ENCODE measurements at regions not wholly inside any gene's neighbourhood (a gene's known extent, or its start where the extent isn't known, plus 50 kb on each side); places are given as distances from the start of the nearest gene placed in this dataset.

GRCh38 chr6:133746417-133746770 is 142.5 kb upstream of the TCF21 start:
- H3K4me3 ChIP-seq (ENCODE audit: low read depth in 1 of 3, low read length in 3 of 3): no peak overlapping the region
- no peak overlapping the region for H3K9ac ChIP-seq (ENCODE audit: low read depth in 1 of 2, low read length in 2 of 2)
- no peak overlapping the region for H3K27ac ChIP-seq (ENCODE audit: low read depth in 1 of 2, low read length in 2 of 2)
- TF ChIP-seq SP1 (IDR thresholded peaks at IDR 0.05) (no peak), NR2F2 (IDR thresholded peaks at IDR 0.05) (no peak), RAD21 (IDR thresholded peaks at IDR 0.05) (no peak), FOXA1 (IDR thresholded peaks at IDR 0.05) (no peak)
- H3K4me1 ChIP-seq (ENCODE audit: control insufficient read depth in 4 of 4, insufficient read depth in 4 of 4, low read length in 3 of 4): no peaks in the 10 kb centered on the region
- WGBS: 86% methylated on average over 3 of the region's 3 CpGs
- H3K27me3 ChIP-seq (ENCODE audit: control insufficient read depth in 4 of 4, insufficient read depth in 4 of 4, low read length in 3 of 4): peaks cover 0 to 3% (median 0%) of the 10 kb centered on the region in 4 donors
- no peaks in the 10 kb centered on the region for H3K9me3 ChIP-seq (ENCODE audit: control insufficient read depth in 4 of 4, low read length in 3 of 4)
- no peaks in the 10 kb centered on the region for H3K36me3 ChIP-seq (ENCODE audit: control insufficient read depth in 4 of 4, insufficient read depth in 3 of 4, low read depth in 1 of 4, low read length in 3 of 4)
- DNase-seq (ENCODE audit: low spot score): no peak

- Histone ChIP-seq H3K4me1 (ENCODE audit: control insufficient read depth in 4 of 4, insufficient read depth in 4 of 4, low read length in 3 of 4) (no peaks in the 10 kb centered on the region), H3K27me3 (ENCODE audit: control insufficient read depth in 4 of 4, insufficient read depth in 4 of 4, low read length in 3 of 4) (peaks cover 0 to 3% (median 0%) of the 10 kb centered on the region in 4 donors), H3K36me3 (ENCODE audit: control insufficient read depth in 4 of 4, insufficient read depth in 3 of 4, low read depth in 1 of 4, low read length in 3 of 4) (no peaks in the 10 kb centered on the region), H3K27ac (ENCODE audit: low read depth in 1 of 2, low read length in 2 of 2) (no peak overlapping the region), H3K4me3 (ENCODE audit: low read depth in 1 of 3, low read length in 3 of 3) (no peak overlapping the region), H3K9me3 (ENCODE audit: control insufficient read depth in 4 of 4, low read length in 3 of 4) (no peaks in the 10 kb centered on the region), H3K9ac (ENCODE audit: low read depth in 1 of 2, low read length in 2 of 2) (no peak overlapping the region)
- 67% methylated on average over 3 of the region's 3 CpGs for WGBS
- DNase-seq (ENCODE audit: low spot score): no peak
- no peak for TF ChIP-seq GABPA (IDR thresholded peaks at IDR 0.05 in 1 of 2, conservative IDR thresholded peaks at IDR 0.05 in 1 of 2)
- TF ChIP-seq, protein P1, sequence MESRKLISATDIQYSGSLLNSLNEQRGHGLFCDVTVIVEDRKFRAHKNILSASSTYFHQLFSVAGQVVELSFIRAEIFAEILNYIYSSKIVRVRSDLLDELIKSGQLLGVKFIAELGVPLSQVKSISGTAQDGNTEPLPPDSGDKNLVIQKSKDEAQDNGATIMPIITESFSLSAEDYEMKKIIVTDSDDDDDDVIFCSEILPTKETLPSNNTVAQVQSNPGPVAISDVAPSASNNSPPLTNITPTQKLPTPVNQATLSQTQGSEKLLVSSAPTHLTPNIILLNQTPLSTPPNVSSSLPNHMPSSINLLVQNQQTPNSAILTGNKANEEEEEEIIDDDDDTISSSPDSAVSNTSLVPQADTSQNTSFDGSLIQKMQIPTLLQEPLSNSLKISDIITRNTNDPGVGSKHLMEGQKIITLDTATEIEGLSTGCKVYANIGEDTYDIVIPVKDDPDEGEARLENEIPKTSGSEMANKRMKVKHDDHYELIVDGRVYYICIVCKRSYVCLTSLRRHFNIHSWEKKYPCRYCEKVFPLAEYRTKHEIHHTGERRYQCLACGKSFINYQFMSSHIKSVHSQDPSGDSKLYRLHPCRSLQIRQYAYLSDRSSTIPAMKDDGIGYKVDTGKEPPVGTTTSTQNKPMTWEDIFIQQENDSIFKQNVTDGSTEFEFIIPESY (IDR thresholded peaks at IDR 0.05): no peak
- no peak for TF ChIP-seq RXRA (IDR thresholded peaks at IDR 0.05)
- TF ChIP-seq JUND (IDR thresholded peaks at IDR 0.05): no peak
- TF ChIP-seq, protein P2, sequence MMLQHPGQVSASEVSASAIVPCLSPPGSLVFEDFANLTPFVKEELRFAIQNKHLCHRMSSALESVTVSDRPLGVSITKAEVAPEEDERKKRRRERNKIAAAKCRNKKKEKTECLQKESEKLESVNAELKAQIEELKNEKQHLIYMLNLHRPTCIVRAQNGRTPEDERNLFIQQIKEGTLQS (IDR thresholded peaks at IDR 0.05): no peak
- TF ChIP-seq YY1 (IDR thresholded peaks at IDR 0.05): no peak
- no peak for TF ChIP-seq CTCF (IDR thresholded peaks at IDR 0.05; ENCODE audit: low read depth, low read length, missing input control)
- TF ChIP-seq, protein P3, sequence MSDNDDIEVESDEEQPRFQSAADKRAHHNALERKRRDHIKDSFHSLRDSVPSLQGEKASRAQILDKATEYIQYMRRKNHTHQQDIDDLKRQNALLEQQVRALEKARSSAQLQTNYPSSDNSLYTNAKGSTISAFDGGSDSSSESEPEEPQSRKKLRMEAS (IDR thresholded peaks at IDR 0.05): no peak
- TF ChIP-seq RAD21 (IDR thresholded peaks at IDR 0.05): no peak
- TF ChIP-seq TAF1 (conservative IDR thresholded peaks at IDR 0.05): no peak
- TF ChIP-seq, protein P4, sequence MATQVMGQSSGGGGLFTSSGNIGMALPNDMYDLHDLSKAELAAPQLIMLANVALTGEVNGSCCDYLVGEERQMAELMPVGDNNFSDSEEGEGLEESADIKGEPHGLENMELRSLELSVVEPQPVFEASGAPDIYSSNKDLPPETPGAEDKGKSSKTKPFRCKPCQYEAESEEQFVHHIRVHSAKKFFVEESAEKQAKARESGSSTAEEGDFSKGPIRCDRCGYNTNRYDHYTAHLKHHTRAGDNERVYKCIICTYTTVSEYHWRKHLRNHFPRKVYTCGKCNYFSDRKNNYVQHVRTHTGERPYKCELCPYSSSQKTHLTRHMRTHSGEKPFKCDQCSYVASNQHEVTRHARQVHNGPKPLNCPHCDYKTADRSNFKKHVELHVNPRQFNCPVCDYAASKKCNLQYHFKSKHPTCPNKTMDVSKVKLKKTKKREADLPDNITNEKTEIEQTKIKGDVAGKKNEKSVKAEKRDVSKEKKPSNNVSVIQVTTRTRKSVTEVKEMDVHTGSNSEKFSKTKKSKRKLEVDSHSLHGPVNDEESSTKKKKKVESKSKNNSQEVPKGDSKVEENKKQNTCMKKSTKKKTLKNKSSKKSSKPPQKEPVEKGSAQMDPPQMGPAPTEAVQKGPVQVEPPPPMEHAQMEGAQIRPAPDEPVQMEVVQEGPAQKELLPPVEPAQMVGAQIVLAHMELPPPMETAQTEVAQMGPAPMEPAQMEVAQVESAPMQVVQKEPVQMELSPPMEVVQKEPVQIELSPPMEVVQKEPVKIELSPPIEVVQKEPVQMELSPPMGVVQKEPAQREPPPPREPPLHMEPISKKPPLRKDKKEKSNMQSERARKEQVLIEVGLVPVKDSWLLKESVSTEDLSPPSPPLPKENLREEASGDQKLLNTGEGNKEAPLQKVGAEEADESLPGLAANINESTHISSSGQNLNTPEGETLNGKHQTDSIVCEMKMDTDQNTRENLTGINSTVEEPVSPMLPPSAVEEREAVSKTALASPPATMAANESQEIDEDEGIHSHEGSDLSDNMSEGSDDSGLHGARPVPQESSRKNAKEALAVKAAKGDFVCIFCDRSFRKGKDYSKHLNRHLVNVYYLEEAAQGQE (IDR thresholded peaks at IDR 0.05): no peak
- no peak for TF ChIP-seq EGR1 (IDR thresholded peaks at IDR 0.05; ENCODE audit: low read depth in 2 of 2)
- no peak for TF ChIP-seq FOXA1 (IDR thresholded peaks at IDR 0.05)
- TF ChIP-seq HNF4A (conservative IDR thresholded peaks at IDR 0.05): no peak
- TF ChIP-seq HNF4G (IDR thresholded peaks at IDR 0.05): no peak
- TF ChIP-seq FOXA2 (IDR thresholded peaks at IDR 0.05): no peak
- no peak for TF ChIP-seq SP1 (IDR thresholded peaks at IDR 0.05)
- TF ChIP-seq NR2F2 (IDR thresholded peaks at IDR 0.05): no peak
Measured at GRCh38 chr6:133748628-133749027, 140.3 kb upstream of the TCF21 start.
